ENCODE measurements at regions not wholly inside any gene's neighbourhood (a gene's known extent, or its start where the extent isn't known, plus 50 kb on each side); places are given as distances from the start of the nearest gene placed in this dataset.
"Not testable (repeated sequence)": the region's sequence is repeated elsewhere in the genome, so short reads cannot be mapped to it uniquely, and the experiment has no call there.

DNA sequence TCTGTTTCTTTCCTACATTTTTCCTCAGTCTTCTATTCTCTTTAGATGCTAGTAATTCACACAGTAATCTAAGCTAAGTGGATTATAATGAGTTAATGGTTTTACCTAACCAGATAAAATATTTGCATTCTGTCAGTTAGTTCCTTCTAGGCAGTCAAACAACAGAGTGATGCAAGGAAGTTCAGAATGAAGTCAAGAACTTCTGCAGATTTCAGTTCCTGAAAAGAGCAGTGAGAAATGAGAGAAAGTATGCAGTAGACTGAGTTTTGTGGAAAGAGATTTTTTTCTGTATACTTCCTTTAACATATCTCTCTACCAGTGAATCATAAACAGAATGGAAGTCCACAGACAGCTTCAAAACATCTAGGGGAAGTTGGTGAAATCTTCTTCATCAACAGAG lies 774.0 kb upstream of the POU3F4 start:
- no peak for FAIRE-seq
- no peak for TF ChIP-seq POLR2A (IDR thresholded peaks at IDR 0.05; ENCODE audit: low read depth, low read length)
- no peak for TF ChIP-seq POLR2AphosphoS5 (IDR thresholded peaks at IDR 0.05; ENCODE audit: low read depth, low read length)
- no peak for TF ChIP-seq TAF1 (IDR thresholded peaks at IDR 0.05; ENCODE audit: borderline replicate concordance, low read depth, low read length)
- DNase-seq (ENCODE audit: insufficient read length), result no peak

DNA sequence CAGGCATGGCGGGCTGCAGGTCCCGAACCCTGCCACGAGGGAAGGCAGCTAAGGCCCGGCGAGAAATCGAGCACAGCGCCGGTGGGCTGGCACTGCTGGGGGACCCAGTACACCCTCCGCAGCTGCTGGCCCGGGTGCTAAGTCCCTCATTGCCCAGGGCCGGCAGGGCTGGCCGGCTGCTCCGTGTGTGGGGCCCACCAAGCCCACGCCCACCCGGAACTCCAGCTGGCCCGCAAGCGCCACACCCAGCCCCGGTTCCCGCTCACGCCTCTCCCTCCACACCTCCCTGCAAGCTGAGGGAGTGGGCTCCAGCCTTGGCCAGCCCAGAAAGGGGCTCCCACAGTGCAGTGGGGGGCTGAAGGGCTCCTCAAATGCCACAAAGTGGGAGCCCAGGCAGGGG lies 769.8 kb upstream of the POU3F4 start:
- not testable (repeated sequence) for FAIRE-seq

DNA sequence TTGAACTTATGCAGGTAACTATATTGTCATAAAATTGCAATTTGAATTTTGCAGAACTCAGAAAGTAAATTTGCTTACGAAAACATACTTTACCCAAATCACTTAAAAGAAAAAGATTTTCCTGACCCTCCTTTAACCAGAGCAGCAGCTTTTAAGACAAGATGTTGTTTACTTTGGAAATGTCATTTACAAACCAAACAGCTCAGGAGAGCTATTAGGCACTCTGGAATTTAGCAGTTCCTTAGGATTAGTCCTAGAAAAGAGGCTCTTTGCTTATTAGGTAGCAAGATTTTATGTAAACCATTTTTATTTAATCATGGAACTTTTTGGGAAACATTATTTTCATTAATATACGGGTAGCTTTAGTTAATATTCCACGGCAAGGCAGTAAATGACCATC lies 765.7 kb upstream of the POU3F4 start:
- no peak for TF ChIP-seq TAF1 (IDR thresholded peaks at IDR 0.05; ENCODE audit: borderline replicate concordance, low read depth, low read length)
- TF ChIP-seq POLR2A (IDR thresholded peaks at IDR 0.05; ENCODE audit: low read depth, low read length), result no peak
- TF ChIP-seq POLR2AphosphoS5 (IDR thresholded peaks at IDR 0.05; ENCODE audit: low read depth, low read length), result no peak
- DNase-seq (ENCODE audit: insufficient read length) (no peak), FAIRE-seq (no peak)

More for the DNA sequence above, 769.8 kb upstream of the POU3F4 start:
- DNase-seq (ENCODE audit: insufficient read length), result not testable (repeated sequence)

DNA sequence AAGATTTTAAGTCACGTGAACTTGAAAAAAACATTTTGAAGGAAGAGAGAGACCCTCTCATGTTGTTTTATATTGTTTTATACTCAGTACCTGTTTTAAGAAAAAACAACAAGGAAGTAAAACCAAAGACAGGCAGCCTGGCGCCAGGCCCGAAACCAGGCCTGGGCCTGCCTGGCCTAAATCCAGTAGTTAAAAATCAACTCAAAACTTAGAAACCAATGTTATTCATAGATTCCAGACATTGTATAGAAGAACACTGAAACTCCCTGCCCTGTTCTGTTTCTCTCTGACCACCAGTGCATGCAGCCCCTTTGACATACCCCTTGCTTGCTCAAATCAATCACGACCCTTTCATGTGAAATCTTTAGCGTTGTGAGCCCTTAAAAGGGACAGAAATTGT lies 762.4 kb upstream of the POU3F4 start:
- not testable (repeated sequence) for FAIRE-seq; DNase-seq (ENCODE audit: insufficient read length)

DNA sequence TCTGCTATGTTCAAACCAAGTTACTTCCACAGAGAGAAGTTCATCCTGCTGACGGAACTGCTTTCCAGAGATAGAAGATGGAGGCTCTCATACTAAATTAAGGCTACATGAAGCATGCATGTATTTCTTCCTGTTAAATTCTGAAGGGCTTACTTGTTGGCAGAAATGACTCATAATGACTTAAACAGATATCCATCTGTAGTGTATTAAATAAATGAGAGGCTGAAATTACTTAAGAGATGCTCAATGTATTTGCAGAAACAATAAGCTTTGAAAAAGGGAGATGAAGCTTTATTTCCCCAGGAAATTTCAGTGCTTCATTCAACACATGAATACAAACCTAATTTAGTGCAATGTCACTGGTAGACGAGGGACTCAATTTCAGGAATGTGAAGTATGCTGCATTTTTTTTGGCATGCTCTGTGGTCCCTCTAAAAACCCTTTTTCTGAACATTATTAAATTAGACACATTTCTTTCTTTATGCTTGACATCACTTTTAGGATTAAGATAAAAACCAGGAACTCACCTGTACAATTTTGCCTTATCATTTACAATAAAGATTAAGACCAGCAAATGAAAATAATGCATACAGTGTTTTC lies 759.1 kb upstream of the POU3F4 start:
- DNase-seq (ENCODE audit: insufficient read length) (no peak), FAIRE-seq (no peak)
- TF ChIP-seq POLR2A (IDR thresholded peaks at IDR 0.05; ENCODE audit: low read depth, low read length), result no peak
- TF ChIP-seq POLR2AphosphoS5 (IDR thresholded peaks at IDR 0.05; ENCODE audit: low read depth, low read length), result no peak
- no peak for TF ChIP-seq TAF1 (IDR thresholded peaks at IDR 0.05; ENCODE audit: borderline replicate concordance, low read depth, low read length)

DNA sequence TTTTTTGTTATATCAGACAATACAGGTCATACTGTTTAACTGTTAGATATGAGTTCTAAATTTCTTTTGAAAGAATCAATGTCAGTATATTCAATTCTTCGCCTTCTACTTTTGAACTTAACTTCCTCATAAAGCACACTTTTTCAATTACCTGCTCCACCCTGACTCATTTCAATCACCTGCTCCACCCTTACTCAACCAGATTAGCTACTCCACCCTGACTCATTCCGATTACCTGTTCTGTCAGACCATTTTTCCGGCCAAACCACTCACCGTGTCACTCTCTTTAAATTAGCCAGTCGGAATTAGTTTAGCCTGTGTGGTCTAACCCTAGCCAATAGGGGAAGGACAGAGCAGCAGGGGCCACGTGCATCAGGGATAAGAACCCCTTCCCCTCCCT lies 751.8 kb upstream of the POU3F4 start:
- no peak for DNase-seq (ENCODE audit: insufficient read length)
- TF ChIP-seq POLR2A (IDR thresholded peaks at IDR 0.05; ENCODE audit: low read depth, low read length) (no peak), TAF1 (IDR thresholded peaks at IDR 0.05; ENCODE audit: borderline replicate concordance, low read depth, low read length) (no peak), POLR2AphosphoS5 (IDR thresholded peaks at IDR 0.05; ENCODE audit: low read depth, low read length) (no peak)
- no peak for FAIRE-seq

DNA sequence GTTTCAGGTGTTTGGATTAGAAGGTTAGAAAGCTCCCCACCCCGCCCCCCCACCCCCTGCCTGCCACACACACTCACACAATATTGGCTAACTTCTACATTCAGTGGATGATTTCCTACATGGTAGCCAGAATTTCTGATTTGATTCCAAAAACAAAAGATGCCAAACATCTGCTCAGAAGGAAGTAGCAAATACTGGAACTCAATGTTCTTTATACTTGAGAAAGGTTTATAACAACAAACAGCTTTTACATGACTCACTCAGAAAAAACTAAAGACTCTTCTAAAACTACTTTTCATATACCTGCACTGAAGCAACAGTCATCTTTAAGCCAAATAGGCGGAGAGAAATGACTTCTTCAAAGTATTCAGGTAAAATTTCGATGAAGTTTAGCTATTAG lies 750.5 kb upstream of the POU3F4 start:
- FAIRE-seq, result no peak
- TF ChIP-seq POLR2AphosphoS5 (IDR thresholded peaks at IDR 0.05; ENCODE audit: low read depth, low read length), result no peak
- TF ChIP-seq TAF1 (IDR thresholded peaks at IDR 0.05; ENCODE audit: borderline replicate concordance, low read depth, low read length), result no peak
- TF ChIP-seq POLR2A (IDR thresholded peaks at IDR 0.05; ENCODE audit: low read depth, low read length), result no peak
- no peak for DNase-seq (ENCODE audit: insufficient read length)

DNA sequence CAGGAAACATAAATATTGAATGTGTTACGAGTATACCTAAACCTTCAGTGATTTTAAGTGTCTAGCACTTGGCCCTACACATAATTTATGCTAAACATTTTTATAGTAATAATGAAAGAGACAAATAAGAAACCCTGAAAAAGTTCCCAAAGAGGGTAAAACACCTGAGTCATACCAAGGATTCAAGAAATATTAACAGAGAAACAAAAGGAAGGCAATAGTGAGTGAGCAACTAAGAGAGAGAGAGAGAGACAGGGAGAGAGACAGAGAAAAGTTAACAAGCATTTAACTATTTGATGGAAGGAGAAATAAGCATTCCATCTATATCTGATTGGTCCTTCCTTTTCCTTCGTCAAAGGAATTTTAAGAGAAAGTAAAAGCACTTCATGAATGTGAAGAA lies 743.6 kb upstream of the POU3F4 start:
- no peak for TF ChIP-seq TAF1 (IDR thresholded peaks at IDR 0.05; ENCODE audit: borderline replicate concordance, low read depth, low read length)
- no peak for TF ChIP-seq POLR2AphosphoS5 (IDR thresholded peaks at IDR 0.05; ENCODE audit: low read depth, low read length)
- no peak for TF ChIP-seq POLR2A (IDR thresholded peaks at IDR 0.05; ENCODE audit: low read depth, low read length)
- FAIRE-seq (no peak), DNase-seq (ENCODE audit: insufficient read length) (no peak)

DNA sequence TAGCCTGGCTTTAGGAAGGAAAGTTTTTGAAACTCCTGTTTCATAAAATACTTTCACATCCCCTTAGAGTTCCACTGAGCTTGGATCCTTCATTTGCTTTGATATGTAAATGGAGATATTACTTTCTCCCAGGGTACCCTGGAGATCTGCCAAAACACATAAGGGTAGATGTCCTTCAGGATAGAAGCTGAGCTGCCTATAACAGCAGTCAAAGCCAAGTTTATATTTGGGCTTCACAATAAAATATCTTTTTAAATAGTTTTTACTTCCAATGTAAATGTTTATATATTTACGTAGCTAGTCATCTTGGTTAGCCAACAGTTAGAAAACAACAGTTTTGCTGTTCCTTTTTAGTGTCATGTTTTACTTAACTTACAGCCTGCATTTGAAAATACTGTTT lies 742.3 kb upstream of the POU3F4 start:
- FAIRE-seq (no peak), DNase-seq (ENCODE audit: insufficient read length) (no peak)
- no peak for TF ChIP-seq TAF1 (IDR thresholded peaks at IDR 0.05; ENCODE audit: borderline replicate concordance, low read depth, low read length)
- TF ChIP-seq POLR2AphosphoS5 (IDR thresholded peaks at IDR 0.05; ENCODE audit: low read depth, low read length), result no peak
- no peak for TF ChIP-seq POLR2A (IDR thresholded peaks at IDR 0.05; ENCODE audit: low read depth, low read length)

DNA sequence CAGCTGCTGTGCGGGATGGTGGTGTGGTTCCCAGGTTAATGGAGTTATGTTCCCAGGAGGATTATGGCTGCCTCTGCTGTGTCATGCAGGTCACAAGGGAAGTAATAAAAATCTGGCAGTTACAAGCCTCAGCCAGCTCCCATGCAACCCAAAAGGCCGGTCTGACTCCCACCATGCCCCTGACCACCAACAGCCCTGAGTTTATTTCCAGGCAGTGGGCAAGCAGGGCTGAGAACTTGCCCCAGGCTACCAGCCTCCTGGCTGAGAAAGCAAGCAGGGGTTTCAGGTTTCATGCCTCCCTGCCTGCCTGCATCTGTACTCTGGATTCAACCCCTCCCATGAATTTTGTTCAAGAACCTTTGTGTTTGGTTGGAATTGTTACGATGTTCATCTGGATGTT lies 732.7 kb upstream of the POU3F4 start:
- no peak for FAIRE-seq
- TF ChIP-seq TAF1 (IDR thresholded peaks at IDR 0.05; ENCODE audit: borderline replicate concordance, low read depth, low read length), result no peak
- no peak for TF ChIP-seq POLR2A (IDR thresholded peaks at IDR 0.05; ENCODE audit: low read depth, low read length)
- no peak for TF ChIP-seq POLR2AphosphoS5 (IDR thresholded peaks at IDR 0.05; ENCODE audit: low read depth, low read length)
- DNase-seq (ENCODE audit: insufficient read length), result no peak

DNA sequence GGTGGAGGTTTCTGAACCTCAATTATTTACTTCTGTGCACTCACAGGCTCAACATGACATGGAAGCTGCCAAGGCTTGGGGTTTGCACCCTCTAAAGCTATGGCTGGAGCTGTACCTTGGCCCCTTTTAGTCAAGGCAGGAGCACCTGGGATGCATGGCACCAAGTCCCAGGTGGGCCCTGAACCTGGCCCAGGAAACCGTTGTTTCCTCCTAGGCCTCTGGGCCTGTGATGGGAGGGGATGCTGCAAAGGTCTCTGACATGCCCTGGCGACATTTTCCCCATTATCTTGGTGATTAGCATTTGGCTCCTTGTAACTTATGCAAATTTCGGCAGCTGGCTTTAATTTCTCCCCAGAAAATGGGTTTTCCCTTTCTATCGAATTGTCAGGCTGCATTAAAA lies 726.1 kb upstream of the POU3F4 start:
- FAIRE-seq (no peak), DNase-seq (ENCODE audit: insufficient read length) (no peak)
- no peak for TF ChIP-seq TAF1 (IDR thresholded peaks at IDR 0.05; ENCODE audit: borderline replicate concordance, low read depth, low read length)
- no peak for TF ChIP-seq POLR2AphosphoS5 (IDR thresholded peaks at IDR 0.05; ENCODE audit: low read depth, low read length)
- no peak for TF ChIP-seq POLR2A (IDR thresholded peaks at IDR 0.05; ENCODE audit: low read depth, low read length)

DNA sequence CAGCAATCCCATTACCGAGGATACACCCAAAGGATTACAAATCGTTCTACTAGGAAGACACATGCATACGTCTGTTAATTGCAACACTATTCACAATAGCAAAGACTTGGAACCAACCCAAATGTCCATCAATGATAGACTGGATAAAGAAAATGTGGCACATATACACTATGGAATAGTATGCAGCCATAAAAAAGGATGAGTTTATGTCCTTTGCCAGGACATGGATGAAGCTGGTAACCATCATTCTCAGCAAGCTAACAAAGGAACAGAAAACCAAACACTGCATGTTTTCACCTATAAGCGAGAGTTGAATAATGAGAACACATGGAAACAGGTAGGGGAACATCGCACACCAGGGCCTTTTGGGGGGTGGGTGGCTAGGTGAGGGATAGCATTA lies 695.2 kb upstream of the POU3F4 start:
- not testable (repeated sequence) for FAIRE-seq; DNase-seq (ENCODE audit: insufficient read length)

DNA sequence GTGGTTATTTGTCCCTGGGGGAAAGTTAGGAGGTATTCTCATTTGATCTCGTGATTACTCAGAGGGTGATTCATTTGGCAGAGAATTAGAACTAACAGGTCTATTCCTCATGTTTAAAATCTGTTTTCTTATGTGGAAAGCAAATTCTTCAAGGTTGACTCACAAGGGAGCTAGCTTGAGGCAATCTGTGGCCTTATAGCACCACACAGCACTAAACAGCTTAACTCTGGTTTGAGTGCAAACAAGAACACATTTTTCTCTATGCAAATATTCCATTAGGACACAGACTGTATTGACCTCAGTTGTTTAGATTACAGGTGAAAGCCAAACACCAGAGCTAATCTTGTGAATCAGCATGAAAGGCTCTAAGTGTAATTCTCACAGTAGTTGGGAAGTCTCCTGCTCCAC lies 694.4 kb upstream of the POU3F4 start:
- no peak for DNase-seq (ENCODE audit: insufficient read length)
- FAIRE-seq, result no peak
- TF ChIP-seq POLR2A (IDR thresholded peaks at IDR 0.05; ENCODE audit: low read depth, low read length) (no peak), TAF1 (IDR thresholded peaks at IDR 0.05; ENCODE audit: borderline replicate concordance, low read depth, low read length) (no peak), POLR2AphosphoS5 (IDR thresholded peaks at IDR 0.05; ENCODE audit: low read depth, low read length) (no peak)
